GM18507 (cell line): ENCODE measurements at regions not wholly inside any gene's neighbourhood (a gene's known extent, or its start where the extent isn't known, plus 50 kb on each side); places are given as distances from the start of the nearest gene placed in this dataset.
A peak's percentile ranks its signal among the peaks of the same experiment; 100 is the strongest.

Source experiments
- DNase-seq: peaks from one replicate; pipeline ENCODE4 v3.0.0; 2011; ENCODE audit warnings: low read depth; ENCODE audit not compliant: insufficient read length; ENCODE audit errors: extremely low spot score
- FAIRE-seq: peaks from 2 replicates; lab custom pipeline; 2011; peaks lifted over from hg19 to GRCh38; lab: Jason Lieb, UNC

GRCh38 chr1:99149952-99150351 lies 114.3 kb upstream of the PLPPR4 start:
- FAIRE-seq (no peak), DNase-seq (no peak)

GRCh38 chr1:99152132-99152531 lies 112.2 kb upstream of the PLPPR4 start:
- DNase-seq (no peak), FAIRE-seq (no peak)

- no peak for DNase-seq
- FAIRE-seq, result no peak
Measured at GRCh38 chr1:99163671-99164070, 100.6 kb upstream of the PLPPR4 start.

GRCh38 chr1:99170516-99170915 lies 93.8 kb upstream of the PLPPR4 start:
- FAIRE-seq (no peak), DNase-seq (no peak)

GRCh38 chr1:99171184-99171813 lies 93.0 kb upstream of the PLPPR4 start:
- FAIRE-seq, result no peak
- DNase-seq, result no peak

- no peak for DNase-seq
- FAIRE-seq, result no peak
Measured at GRCh38 chr1:99173282-99173681, 91.0 kb upstream of the PLPPR4 start.

- no peak for FAIRE-seq
- no peak for DNase-seq
Measured at GRCh38 chr1:99173900-99174299, 90.4 kb upstream of the PLPPR4 start.

GRCh38 chr1:99176753-99177152 lies 87.5 kb upstream of the PLPPR4 start:
- no peak for DNase-seq
- no peak for FAIRE-seq

- FAIRE-seq, result no peak
- DNase-seq, result no peak
Measured at GRCh38 chr1:99177465-99177864, 86.8 kb upstream of the PLPPR4 start.

GRCh38 chr1:99180343-99180808 lies 83.9 kb upstream of the PLPPR4 start:
- FAIRE-seq (peak; percentile 83), DNase-seq (peak; percentile 32)

GRCh38 chr1:99180915-99181314 lies 83.4 kb upstream of the PLPPR4 start:
- FAIRE-seq (no peak), DNase-seq (no peak)

- FAIRE-seq (no peak), DNase-seq (no peak)
Measured at GRCh38 chr1:99181892-99182291, 82.4 kb upstream of the PLPPR4 start.

GRCh38 chr1:99185196-99185595 lies 79.1 kb upstream of the PLPPR4 start:
- no peak for DNase-seq
- FAIRE-seq, result no peak

- DNase-seq (no peak), FAIRE-seq (no peak)
Measured at GRCh38 chr1:99193431-99193830, 70.9 kb upstream of the PLPPR4 start.

GRCh38 chr1:99198393-99198792 lies 65.9 kb upstream of the PLPPR4 start:
- FAIRE-seq (no peak), DNase-seq (no peak)

- DNase-seq (no peak), FAIRE-seq (no peak)
Measured at GRCh38 chr1:99207216-99207615, 57.1 kb upstream of the PLPPR4 start.
